ENCODE measurements at regions not wholly inside any gene's neighbourhood (a gene's known extent, or its start where the extent isn't known, plus 50 kb on each side); places are given as distances from the start of the nearest gene placed in this dataset.

DNA sequence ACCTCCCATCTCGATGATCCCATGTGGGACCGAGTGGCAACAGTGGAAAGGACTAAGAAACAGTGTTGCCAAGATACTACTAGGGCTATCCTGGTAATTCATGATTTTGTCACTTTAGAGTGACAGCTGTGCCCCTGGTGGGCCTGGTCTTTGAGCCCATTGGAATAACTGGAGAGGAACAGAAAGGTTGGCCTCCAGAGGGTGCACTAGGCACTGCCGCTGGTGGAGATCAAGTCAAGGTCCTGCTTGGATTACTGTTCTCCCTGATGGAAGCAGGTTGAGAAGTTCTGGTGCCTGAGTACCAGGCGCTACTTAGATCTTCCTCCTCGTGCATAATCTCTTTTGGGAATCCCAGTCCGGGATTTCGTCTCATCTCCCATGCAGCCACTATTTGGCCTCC, 129.6 kb downstream of the SEC61B start:
- H3K4me3 ChIP-seq (ENCODE audit: low read depth, low read length): no peak overlapping the region
- no peak for DNase-seq (ENCODE audit: low read depth)
- TF ChIP-seq, protein P1, sequence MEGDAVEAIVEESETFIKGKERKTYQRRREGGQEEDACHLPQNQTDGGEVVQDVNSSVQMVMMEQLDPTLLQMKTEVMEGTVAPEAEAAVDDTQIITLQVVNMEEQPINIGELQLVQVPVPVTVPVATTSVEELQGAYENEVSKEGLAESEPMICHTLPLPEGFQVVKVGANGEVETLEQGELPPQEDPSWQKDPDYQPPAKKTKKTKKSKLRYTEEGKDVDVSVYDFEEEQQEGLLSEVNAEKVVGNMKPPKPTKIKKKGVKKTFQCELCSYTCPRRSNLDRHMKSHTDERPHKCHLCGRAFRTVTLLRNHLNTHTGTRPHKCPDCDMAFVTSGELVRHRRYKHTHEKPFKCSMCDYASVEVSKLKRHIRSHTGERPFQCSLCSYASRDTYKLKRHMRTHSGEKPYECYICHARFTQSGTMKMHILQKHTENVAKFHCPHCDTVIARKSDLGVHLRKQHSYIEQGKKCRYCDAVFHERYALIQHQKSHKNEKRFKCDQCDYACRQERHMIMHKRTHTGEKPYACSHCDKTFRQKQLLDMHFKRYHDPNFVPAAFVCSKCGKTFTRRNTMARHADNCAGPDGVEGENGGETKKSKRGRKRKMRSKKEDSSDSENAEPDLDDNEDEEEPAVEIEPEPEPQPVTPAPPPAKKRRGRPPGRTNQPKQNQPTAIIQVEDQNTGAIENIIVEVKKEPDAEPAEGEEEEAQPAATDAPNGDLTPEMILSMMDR (IDR thresholded peaks at IDR 0.05; ENCODE audit: low read depth, low read length, missing control alignments): no peak

DNA sequence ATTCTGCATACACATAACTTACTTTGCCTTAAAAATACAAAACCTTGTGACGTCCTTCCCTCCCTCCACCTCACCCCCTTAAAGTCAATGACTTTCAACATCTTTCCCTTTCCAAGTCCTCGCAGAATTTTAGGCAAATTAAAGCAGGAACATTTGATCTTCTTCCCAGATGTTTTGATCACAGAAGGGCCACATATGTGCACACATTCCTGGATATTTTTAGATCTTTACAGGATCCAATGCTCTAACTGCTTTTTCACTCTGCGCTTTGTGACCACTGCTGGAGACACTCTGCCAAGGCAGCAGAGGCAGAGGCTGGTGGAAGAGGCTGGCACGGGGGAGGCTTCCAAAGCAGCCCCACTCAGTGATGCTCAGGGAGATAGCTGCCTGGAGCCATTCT, 130.7 kb downstream of the SEC61B start:
- no peak for DNase-seq (ENCODE audit: low read depth)
- TF ChIP-seq, protein P1 (IDR thresholded peaks at IDR 0.05; ENCODE audit: low read depth, low read length, missing control alignments): no peak
- no peak overlapping the region for H3K4me3 ChIP-seq (ENCODE audit: low read depth, low read length)

DNA sequence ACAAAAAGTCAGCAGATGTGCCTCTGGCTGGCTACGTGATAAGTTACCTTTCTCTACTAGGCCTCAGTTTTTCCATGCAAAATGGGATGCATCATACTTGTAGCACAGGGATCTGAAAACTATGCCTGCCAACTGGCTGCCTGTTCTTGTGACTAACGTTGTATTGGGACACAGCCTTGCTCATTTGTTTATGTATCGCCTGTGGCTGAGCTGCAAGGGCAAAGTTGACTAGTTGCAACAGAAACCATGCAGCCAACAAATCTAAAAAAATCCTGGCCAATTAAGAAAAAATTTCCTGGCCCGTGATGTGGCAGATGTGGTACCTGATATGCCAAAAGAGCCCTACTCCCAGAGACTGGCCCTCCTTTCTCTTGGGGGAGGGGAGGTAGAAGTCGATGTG, 131.3 kb downstream of the SEC61B start:
- TF ChIP-seq, protein P1 (IDR thresholded peaks at IDR 0.05; ENCODE audit: low read depth, low read length, missing control alignments): no peak
- DNase-seq (ENCODE audit: low read depth): no peak
- no peak overlapping the region for H3K4me3 ChIP-seq (ENCODE audit: low read depth, low read length)

DNA sequence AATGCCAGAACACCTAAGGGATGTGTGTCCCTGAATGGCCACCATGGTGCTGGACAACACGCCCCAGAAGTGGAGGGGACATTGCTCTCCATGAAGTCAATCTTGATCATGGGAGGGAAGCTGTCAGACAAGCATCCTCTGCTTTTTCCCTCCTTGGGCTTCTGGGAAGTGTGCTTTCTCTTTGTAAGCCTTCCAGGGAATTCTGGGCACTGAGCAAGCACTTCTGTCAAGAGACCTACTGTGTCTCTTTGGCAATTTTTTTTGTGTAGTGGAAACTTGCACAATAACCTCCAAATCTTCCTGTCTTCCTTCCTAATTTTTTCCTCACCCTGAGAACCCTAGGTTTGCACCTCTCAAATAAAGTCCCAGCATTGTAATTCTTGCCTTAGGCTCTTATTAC, 132.0 kb downstream of the SEC61B start:
- no peak for DNase-seq (ENCODE audit: low read depth)
- TF ChIP-seq, protein P1 (IDR thresholded peaks at IDR 0.05; ENCODE audit: low read depth, low read length, missing control alignments): no peak
- no peak overlapping the region for H3K4me3 ChIP-seq (ENCODE audit: low read depth, low read length)

DNA sequence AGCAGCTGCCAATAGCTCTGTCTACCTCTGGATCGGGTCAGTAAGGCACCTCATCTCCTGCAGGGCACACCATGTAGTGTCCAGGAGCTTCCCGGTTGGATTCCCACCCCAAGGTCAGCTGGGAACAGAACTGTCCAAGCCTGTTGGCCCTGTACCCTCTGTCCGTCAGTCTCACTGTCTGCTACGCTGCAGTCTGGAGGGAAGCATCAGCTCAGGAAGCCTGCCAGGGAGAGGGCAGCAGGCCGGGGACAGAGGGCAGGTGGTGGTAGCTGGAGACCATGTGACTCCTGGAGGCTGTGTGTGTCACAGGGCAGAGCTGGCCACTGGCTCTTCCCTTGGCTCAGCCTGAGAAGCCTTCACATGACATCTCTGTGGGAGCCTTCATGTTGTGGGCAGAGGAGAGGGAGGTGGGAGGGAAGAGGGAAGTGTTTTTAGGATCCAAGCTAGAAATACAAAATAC, 134.5 kb downstream of the SEC61B start:
- TF ChIP-seq, protein P1 (IDR thresholded peaks at IDR 0.05; ENCODE audit: low read depth, low read length, missing control alignments): no peak
- no peak overlapping the region for H3K4me3 ChIP-seq (ENCODE audit: low read depth, low read length)
- no peak for DNase-seq (ENCODE audit: low read depth)

DNA sequence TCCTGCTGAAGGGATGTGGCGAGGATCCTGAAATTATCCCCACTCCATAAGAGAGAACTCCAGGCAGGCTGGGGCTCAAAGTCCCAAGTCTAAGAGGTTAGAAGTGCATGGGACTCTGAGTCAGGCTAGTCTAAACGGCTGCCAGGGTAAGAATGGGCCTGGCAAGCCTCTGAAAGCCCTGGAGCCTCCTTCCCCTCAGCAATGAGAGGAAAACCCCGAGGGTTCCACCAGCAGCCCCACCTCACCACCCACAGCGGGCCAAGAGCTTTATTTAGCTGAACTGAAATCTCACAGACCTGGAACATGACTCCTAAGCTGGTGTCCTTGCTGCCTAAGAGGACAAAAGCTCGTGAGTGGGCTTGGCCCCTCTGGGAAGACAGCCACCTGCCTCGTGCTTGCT, 135.5 kb downstream of the SEC61B start:
- TF ChIP-seq, protein P1 (IDR thresholded peaks at IDR 0.05; ENCODE audit: low read depth, low read length, missing control alignments): no peak
- DNase-seq (ENCODE audit: low read depth): no peak
- H3K4me3 ChIP-seq (ENCODE audit: low read depth, low read length): no peak overlapping the region

DNA sequence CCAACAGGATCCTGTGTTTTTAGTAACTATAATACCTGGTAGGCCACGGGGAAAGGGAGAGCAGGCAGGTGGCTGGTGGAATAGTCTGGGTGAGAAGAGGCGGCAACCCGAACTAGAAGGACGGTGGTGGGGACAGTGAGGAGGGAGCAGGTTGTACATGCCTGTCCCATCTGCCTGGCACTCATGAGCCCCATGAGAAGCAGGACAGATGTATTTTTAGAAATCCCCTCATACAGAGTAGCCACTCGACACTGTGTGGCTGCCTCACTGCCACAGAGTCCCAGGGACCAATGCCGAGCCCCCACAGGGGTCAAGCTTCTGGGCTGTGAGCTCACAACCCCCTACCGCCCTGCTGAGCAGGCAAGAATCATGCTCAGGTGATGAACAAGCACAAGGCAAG, 136.6 kb downstream of the SEC61B start:
- TF ChIP-seq, protein P1 (IDR thresholded peaks at IDR 0.05; ENCODE audit: low read depth, low read length, missing control alignments): no peak
- no peak for DNase-seq (ENCODE audit: low read depth)

More for the DNA sequence above, 136.6 kb downstream of the SEC61B start:
- no peak overlapping the region for H3K4me3 ChIP-seq (ENCODE audit: low read depth, low read length)
